Activated B cell treated with CpG ODN at 0.5 μM for 24 hours (primary cell): ENCODE measurements at regions not wholly inside any gene's neighbourhood (a gene's known extent, or its start where the extent isn't known, plus 50 kb on each side); places are given as distances from the start of the nearest gene placed in this dataset.

Experiments used
- ATAC-seq: fragments of 200-7000 bp; cut with Tn5 transposase; one replicate; pipeline ENCODE4 v1.10.0; 2021; ENCODE audit warnings: low read depth, mild to moderate bottlenecking, moderate library complexity
- CTCF ChIA-PET: fragments of 350-600 bp; sonication (Branson Sonifier 250); formaldehyde crosslinking; loops from one replicate; lab custom pipeline; 2021; ENCODE audit warnings: antibody characterized with exemption; lab: Charles Lee
- POLR2A ChIA-PET: fragments of 350-600 bp; sonication (Branson Sonifier 250); formaldehyde crosslinking; loops from one replicate; lab custom pipeline; 2021; ENCODE audit warnings: antibody characterized with exemption; lab: Charles Lee
- DNase-seq: peaks from one replicate; pipeline ENCODE4 v3.0.0; 2022
- H3K27ac Mint-ChIP-seq: one replicate; pipeline ENCODE4 v1.8.0; 2020; ENCODE audit warnings: mixed read lengths
- H3K27me3 Mint-ChIP-seq: one replicate; pipeline ENCODE4 v1.8.0; 2021; ENCODE audit warnings: mixed read lengths
- H3K36me3 Mint-ChIP-seq: one replicate; pipeline ENCODE4 v1.8.0; 2021; ENCODE audit warnings: low read depth, mixed read lengths
- H3K4me1 Mint-ChIP-seq: one replicate; pipeline ENCODE4 v1.8.0; 2021; ENCODE audit warnings: mixed read lengths
- H3K4me3 Mint-ChIP-seq: one replicate; pipeline ENCODE4 v1.8.0; 2020; ENCODE audit warnings: mild to moderate bottlenecking, mixed read lengths
- H3K9me3 Mint-ChIP-seq: one replicate; pipeline ENCODE4 v1.8.0; 2020; ENCODE audit warnings: mixed read lengths
- intact Hi-C: fragments of 100-400 bp; cut with micrococcal nuclease; formaldehyde crosslinking; loops from one replicate; pipeline ENCODE4 v1.15.1; 2024
- TF ChIP-seq, protein P1 (sequence below): fragments of 200-600 bp; IDR thresholded peaks from one replicate; pipeline ENCODE4 v1.8.0; 2022; ENCODE audit warnings: antibody characterized with exemption, mild to moderate bottlenecking

DNA sequence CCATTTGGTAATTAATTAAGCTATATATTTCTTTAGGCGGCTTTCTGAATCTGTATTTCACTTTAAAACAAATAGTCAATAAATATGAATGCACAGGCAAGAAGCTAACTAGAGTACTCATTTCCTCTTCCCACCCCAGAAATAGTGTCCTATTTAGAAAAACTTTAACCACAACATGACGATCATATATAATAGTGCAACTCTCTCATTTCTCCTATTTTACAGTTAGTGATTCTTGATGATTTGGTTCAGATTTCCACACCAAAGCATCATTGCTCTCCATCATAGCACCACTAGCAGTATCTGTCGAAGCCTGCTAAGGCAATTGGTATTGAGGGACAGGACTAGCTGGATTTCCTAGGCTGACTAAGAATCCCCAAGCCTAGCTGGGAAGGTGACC, 184.0 kb upstream of the GALNTL6 start:
- TF ChIP-seq, protein P1, sequence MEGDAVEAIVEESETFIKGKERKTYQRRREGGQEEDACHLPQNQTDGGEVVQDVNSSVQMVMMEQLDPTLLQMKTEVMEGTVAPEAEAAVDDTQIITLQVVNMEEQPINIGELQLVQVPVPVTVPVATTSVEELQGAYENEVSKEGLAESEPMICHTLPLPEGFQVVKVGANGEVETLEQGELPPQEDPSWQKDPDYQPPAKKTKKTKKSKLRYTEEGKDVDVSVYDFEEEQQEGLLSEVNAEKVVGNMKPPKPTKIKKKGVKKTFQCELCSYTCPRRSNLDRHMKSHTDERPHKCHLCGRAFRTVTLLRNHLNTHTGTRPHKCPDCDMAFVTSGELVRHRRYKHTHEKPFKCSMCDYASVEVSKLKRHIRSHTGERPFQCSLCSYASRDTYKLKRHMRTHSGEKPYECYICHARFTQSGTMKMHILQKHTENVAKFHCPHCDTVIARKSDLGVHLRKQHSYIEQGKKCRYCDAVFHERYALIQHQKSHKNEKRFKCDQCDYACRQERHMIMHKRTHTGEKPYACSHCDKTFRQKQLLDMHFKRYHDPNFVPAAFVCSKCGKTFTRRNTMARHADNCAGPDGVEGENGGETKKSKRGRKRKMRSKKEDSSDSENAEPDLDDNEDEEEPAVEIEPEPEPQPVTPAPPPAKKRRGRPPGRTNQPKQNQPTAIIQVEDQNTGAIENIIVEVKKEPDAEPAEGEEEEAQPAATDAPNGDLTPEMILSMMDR = no peak
- CTCF ChIA-PET = no interaction called here
- POLR2A ChIA-PET = no interaction called here
- intact Hi-C loops = loop anchor here (5.0 kb wide), 1 partner anchor 183 kb away; the partner anchor contains the start of gene GALNTL6
- Mint-ChIP-seq H3K9me3 (peaks cover 9% of the 10 kb centered on the region), H3K36me3 (no peaks in the 10 kb centered on the region), H3K4me3 (peak overlapping the region; percentile 29), H3K27ac (no peak overlapping the region), H3K4me1 (peaks cover 17% of the 10 kb centered on the region), H3K27me3 (no peaks in the 10 kb centered on the region)
- ATAC-seq = peak; percentile 61
- no peak for DNase-seq

- Mint-ChIP-seq H3K27me3 (no peaks in the 10 kb centered on the region), H3K36me3 (no peaks in the 10 kb centered on the region), H3K4me1 (peaks cover 28% of the 10 kb centered on the region), H3K9me3 (no peaks in the 10 kb centered on the region), H3K27ac (no peak overlapping the region), H3K4me3 (no peak overlapping the region)
- ATAC-seq (no peak), DNase-seq (no peak)
- intact Hi-C loops = loop anchor here (5.0 kb wide), 1 partner anchor 186 kb away; the partner anchor contains the start of gene GALNTL6
- ChIA-PET POLR2A (no interaction called here), CTCF (no interaction called here)
- TF ChIP-seq, protein P1 = no peak
Measured at GRCh38 chr4:171626554-171626953, 186.7 kb upstream of the GALNTL6 start.

- Mint-ChIP-seq H3K4me1 (peaks cover 13% of the 10 kb centered on the region), H3K4me3 (no peak overlapping the region), H3K27ac (no peak overlapping the region), H3K36me3 (no peaks in the 10 kb centered on the region), H3K27me3 (peaks cover 3% of the 10 kb centered on the region), H3K9me3 (no peaks in the 10 kb centered on the region)
- intact Hi-C loops = no loop called here
- DNase-seq (no peak), ATAC-seq (no peak)
- ChIA-PET CTCF (no interaction called here), POLR2A (no interaction called here)
- TF ChIP-seq, protein P1 = no peak
Measured at GRCh38 chr4:171622729-171623128, 190.5 kb upstream of the GALNTL6 start.

DNA sequence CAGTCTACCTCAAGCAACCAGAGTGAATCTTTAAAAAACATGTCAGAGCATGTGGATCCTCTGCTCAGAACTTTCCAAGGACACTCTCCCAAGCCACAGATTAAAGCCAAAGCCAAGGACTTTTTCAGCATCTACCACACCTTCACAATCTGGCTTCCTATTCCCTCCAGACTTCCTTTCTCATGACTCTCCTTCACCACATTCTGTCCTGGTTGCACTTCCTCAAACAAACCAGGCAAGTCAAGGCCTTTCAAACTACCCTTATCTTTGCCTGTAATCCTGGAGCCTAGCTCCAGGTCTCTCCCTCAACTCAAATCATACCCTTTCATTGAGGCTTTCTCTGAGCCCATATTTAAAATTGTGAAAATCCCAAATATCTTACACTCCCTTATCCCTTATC, 191.6 kb upstream of the GALNTL6 start:
- ChIA-PET CTCF (no interaction called here), POLR2A (no interaction called here)
- Mint-ChIP-seq H3K4me3 (no peak overlapping the region), H3K36me3 (no peaks in the 10 kb centered on the region), H3K27ac (no peak overlapping the region), H3K4me1 (peaks cover 13% of the 10 kb centered on the region), H3K27me3 (peaks cover 3% of the 10 kb centered on the region), H3K9me3 (no peaks in the 10 kb centered on the region)
- TF ChIP-seq, protein P1 = no peak
- intact Hi-C loops = no loop called here
- DNase-seq = no peak
- no peak for ATAC-seq

DNA sequence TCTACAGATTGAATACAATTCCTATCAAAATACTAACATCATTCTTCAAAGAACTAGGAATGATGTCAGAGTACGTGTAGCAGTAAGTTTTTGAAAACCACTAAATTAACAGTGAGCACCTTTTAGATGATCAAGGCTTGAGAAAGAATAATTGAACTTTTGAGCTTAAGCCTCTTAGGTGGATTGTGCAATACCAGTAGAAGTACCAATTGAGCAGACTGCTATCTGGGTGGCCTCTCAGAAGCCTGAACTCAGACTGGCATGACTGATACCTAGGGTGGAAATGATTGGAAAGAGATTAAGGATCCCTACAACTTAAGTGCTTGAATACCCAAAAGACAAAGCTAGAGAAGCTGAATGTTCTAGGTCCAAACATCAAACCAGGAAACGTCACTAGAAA, 200.3 kb upstream of the GALNTL6 start:
- H3K4me3 Mint-ChIP-seq = no peak overlapping the region
- TF ChIP-seq, protein P1 = no peak
- no peaks in the 10 kb centered on the region for H3K4me1 Mint-ChIP-seq
- H3K27ac Mint-ChIP-seq = no peak overlapping the region
- ChIA-PET CTCF (no interaction called here), POLR2A (no interaction called here)
- H3K9me3 Mint-ChIP-seq = no peaks in the 10 kb centered on the region
- ATAC-seq = no peak
- intact Hi-C loops = no loop called here
- H3K36me3 Mint-ChIP-seq = no peaks in the 10 kb centered on the region
- no peak for DNase-seq
- H3K27me3 Mint-ChIP-seq = peaks cover 4% of the 10 kb centered on the region
